SJSA1 (cell line): ENCODE measurements at regions not wholly inside any gene's neighbourhood (a gene's known extent, or its start where the extent isn't known, plus 50 kb on each side); places are given as distances from the start of the nearest gene placed in this dataset.
"Not testable (repeated sequence)": the region's sequence is repeated elsewhere in the genome, so short reads cannot be mapped to it uniquely, and the experiment has no call there.

Experiments used
- DNase-seq, 2 experiments: peaks; one replicate each; pipeline ENCODE4 v3.0.0-alpha.2; 2015 to 2020; ENCODE audit warnings: low spot score in 2 of 2, low read depth in 1 of 2
- H3K27ac ChIP-seq: fragments of 250-450 bp; sonication (Bioruptor Pico); 2 replicates; pipeline ENCODE4 v1.5.1; 2020; ENCODE audit warnings: mild to moderate bottlenecking, moderate library complexity
- H3K27me3 ChIP-seq: fragments of 250-450 bp; sonication (Bioruptor Pico); replicated peaks from 2 replicates; pipeline ENCODE4 v1.5.1; 2020; ENCODE audit warnings: mild to moderate bottlenecking, moderate library complexity
- H3K36me3 ChIP-seq: fragments of 250-450 bp; sonication (Bioruptor Pico); 2 replicates; pipeline ENCODE4 v1.5.1; 2020; ENCODE audit warnings: mild to moderate bottlenecking
- H3K4me1 ChIP-seq: fragments of 250-450 bp; sonication (Bioruptor Pico); replicated peaks from 2 replicates; pipeline ENCODE4 v1.6.1; 2021; ENCODE audit warnings: mild to moderate bottlenecking
- H3K4me3 ChIP-seq: fragments of 250-450 bp; sonication (Bioruptor Pico); 2 replicates; pipeline ENCODE4 v1.5.1; 2020; ENCODE audit warnings: mild to moderate bottlenecking
- H3K9me3 ChIP-seq: fragments of 250-450 bp; sonication (Bioruptor Pico); replicated peaks from 2 replicates; pipeline ENCODE4 v1.5.1; 2020; ENCODE audit warnings: mild to moderate bottlenecking

- Histone ChIP-seq H3K36me3 (no peaks in the 10 kb centered on the region), H3K9me3 (no peaks in the 10 kb centered on the region), H3K4me1 (no peaks in the 10 kb centered on the region), H3K27me3 (no peaks in the 10 kb centered on the region), H3K27ac (no peak overlapping the region), H3K4me3 (no peak overlapping the region)
- no peak for DNase-seq
These were observed 1262.7 kb upstream of the NRXN1 start for GRCh38 chr2:52294628-52295027.

- no peaks in the 10 kb centered on the region for H3K9me3 ChIP-seq
- H3K36me3 ChIP-seq, result no peaks in the 10 kb centered on the region
- no peak overlapping the region for H3K4me3 ChIP-seq
- no peak for DNase-seq
- H3K4me1 ChIP-seq, result no peaks in the 10 kb centered on the region
- no peaks in the 10 kb centered on the region for H3K27me3 ChIP-seq
- no peak overlapping the region for H3K27ac ChIP-seq
These were observed 1260.9 kb upstream of the NRXN1 start for GRCh38 chr2:52292801-52293200.

- Histone ChIP-seq H3K4me3 (no peak overlapping the region), H3K27me3 (no peaks in the 10 kb centered on the region), H3K36me3 (no peaks in the 10 kb centered on the region), H3K9me3 (no peaks in the 10 kb centered on the region), H3K4me1 (no peaks in the 10 kb centered on the region), H3K27ac (no peak overlapping the region)
- DNase-seq, result no peak
These were observed 1257.8 kb upstream of the NRXN1 start for GRCh38 chr2:52289741-52290140.

- no peak for DNase-seq
- H3K36me3 ChIP-seq, result no peaks in the 10 kb centered on the region
- H3K4me1 ChIP-seq, result no peaks in the 10 kb centered on the region
- peaks cover 3% of the 10 kb centered on the region for H3K9me3 ChIP-seq
- H3K4me3 ChIP-seq, result no peak overlapping the region
- H3K27me3 ChIP-seq, result no peaks in the 10 kb centered on the region
- H3K27ac ChIP-seq, result no peak overlapping the region
These were observed 1256.7 kb upstream of the NRXN1 start for GRCh38 chr2:52288596-52288995.

- no peaks in the 10 kb centered on the region for H3K9me3 ChIP-seq
- no peaks in the 10 kb centered on the region for H3K27me3 ChIP-seq
- DNase-seq, result no peak
- H3K27ac ChIP-seq, result no peak overlapping the region
- H3K4me1 ChIP-seq, result no peaks in the 10 kb centered on the region
- H3K4me3 ChIP-seq, result no peak overlapping the region
- no peaks in the 10 kb centered on the region for H3K36me3 ChIP-seq
These were observed 1238.0 kb upstream of the NRXN1 start for GRCh38 chr2:52269696-52270485.

- no peak for DNase-seq
- Histone ChIP-seq H3K27ac (no peak overlapping the region), H3K27me3 (no peaks in the 10 kb centered on the region), H3K9me3 (peaks cover 3% of the 10 kb centered on the region; the same call in 1 of the 2 replicates), H3K4me3 (no peak overlapping the region), H3K4me1 (no peaks in the 10 kb centered on the region), H3K36me3 (no peaks in the 10 kb centered on the region)
These were observed 1233.0 kb upstream of the NRXN1 start for GRCh38 chr2:52264911-52265310.

- H3K27me3 ChIP-seq, result no peaks in the 10 kb centered on the region
- peaks cover 3% of the 10 kb centered on the region; the same call in 1 of the 2 replicates for H3K9me3 ChIP-seq
- no peak overlapping the region for H3K27ac ChIP-seq
- DNase-seq, result no peak
- no peaks in the 10 kb centered on the region for H3K36me3 ChIP-seq
- H3K4me3 ChIP-seq, result no peak overlapping the region
- no peaks in the 10 kb centered on the region for H3K4me1 ChIP-seq
These were observed 1232.6 kb upstream of the NRXN1 start for GRCh38 chr2:52264488-52264887.

GRCh38 chr2:52260904-52261303 lies 1229.0 kb upstream of the NRXN1 start:
- H3K27me3 ChIP-seq, result no peaks in the 10 kb centered on the region
- no peak overlapping the region for H3K27ac ChIP-seq
- no peak overlapping the region for H3K4me3 ChIP-seq
- no peaks in the 10 kb centered on the region for H3K36me3 ChIP-seq
- no peak for DNase-seq
- peaks cover 3% of the 10 kb centered on the region for H3K9me3 ChIP-seq
- no peaks in the 10 kb centered on the region for H3K4me1 ChIP-seq

- H3K4me1 ChIP-seq, H3K4me3 ChIP-seq, H3K27me3 ChIP-seq, H3K36me3 ChIP-seq, DNase-seq, H3K9me3 ChIP-seq, H3K27ac ChIP-seq: not testable (repeated sequence)
These were observed 1227.0 kb upstream of the NRXN1 start for GRCh38 chr2:52258967-52259366.

- Histone ChIP-seq H3K9me3 (no peaks in the 10 kb centered on the region; the same call in none of the 2 replicates), H3K27ac (no peak overlapping the region), H3K4me1 (no peaks in the 10 kb centered on the region), H3K36me3 (no peaks in the 10 kb centered on the region), H3K27me3 (no peaks in the 10 kb centered on the region), H3K4me3 (no peak overlapping the region)
- DNase-seq, result no peak
These were observed 1226.1 kb upstream of the NRXN1 start for GRCh38 chr2:52258038-52258437.

GRCh38 chr2:52253416-52253980 lies 1221.6 kb upstream of the NRXN1 start:
- no peaks in the 10 kb centered on the region for H3K4me1 ChIP-seq
- DNase-seq, result peak in 1 of 2 experiments; percentile 2
- H3K27ac ChIP-seq, result no peak overlapping the region
- H3K27me3 ChIP-seq, result no peaks in the 10 kb centered on the region
- no peak overlapping the region for H3K4me3 ChIP-seq
- no peaks in the 10 kb centered on the region for H3K36me3 ChIP-seq
- no peaks in the 10 kb centered on the region; the same call in none of the 2 replicates for H3K9me3 ChIP-seq

- Histone ChIP-seq H3K27ac (no peak overlapping the region), H3K9me3 (peaks cover 3% of the 10 kb centered on the region; the same call in 1 of the 2 replicates), H3K4me3 (no peak overlapping the region), H3K36me3 (no peaks in the 10 kb centered on the region), H3K4me1 (no peaks in the 10 kb centered on the region), H3K27me3 (no peaks in the 10 kb centered on the region)
- no peak for DNase-seq
These were observed 1206.8 kb upstream of the NRXN1 start for GRCh38 chr2:52238782-52239181.

GRCh38 chr2:52222128-52222527 lies 1190.2 kb upstream of the NRXN1 start:
- DNase-seq, result no peak
- Histone ChIP-seq H3K27me3 (no peaks in the 10 kb centered on the region), H3K36me3 (no peaks in the 10 kb centered on the region), H3K27ac (no peak overlapping the region), H3K4me1 (no peaks in the 10 kb centered on the region), H3K4me3 (no peak overlapping the region), H3K9me3 (no peaks in the 10 kb centered on the region)

GRCh38 chr2:52220393-52220792 lies 1188.5 kb upstream of the NRXN1 start:
- H3K4me1 ChIP-seq, result no peaks in the 10 kb centered on the region
- no peak for DNase-seq
- no peaks in the 10 kb centered on the region for H3K27me3 ChIP-seq
- H3K36me3 ChIP-seq, result no peaks in the 10 kb centered on the region
- no peaks in the 10 kb centered on the region; the same call in 1 of the 2 replicates for H3K9me3 ChIP-seq
- H3K27ac ChIP-seq, result no peak overlapping the region
- no peak overlapping the region for H3K4me3 ChIP-seq
